ENCODE measurements at regions not wholly inside any gene's neighbourhood (a gene's known extent, or its start where the extent isn't known, plus 50 kb on each side); places are given as distances from the start of the nearest gene placed in this dataset.

- TF ChIP-seq CTCF (IDR thresholded peaks at IDR 0.05; ENCODE audit: insufficient read depth, low read length) (no peak), GABPA (IDR thresholded peaks at IDR 0.05; ENCODE audit: low read depth) (no peak), REST (IDR thresholded peaks at IDR 0.05; ENCODE audit: insufficient replicate concordance, low read depth) (no peak), POLR2AphosphoS5 (IDR thresholded peaks at IDR 0.05; ENCODE audit: low read depth) (no peak)
- no peak for DNase-seq (ENCODE audit: low read depth in 1 of 2, low spot score in 1 of 2)
These were observed 790.2 kb downstream of the PRELID2 start for GRCh38 chr5:145044970-145045369.

GRCh38 chr5:145028626-145029025 is 806.5 kb downstream of the PRELID2 start:
- Histone ChIP-seq H3K27ac (replicated peaks) (no peak overlapping the region), H3K27me3 (ENCODE audit: insufficient read depth, poor library complexity, severe bottlenecking) (no peaks in the 10 kb centered on the region), H3K4me3 (replicated peaks; ENCODE audit: insufficient read depth, low read length) (no peak overlapping the region)
- TF ChIP-seq CTCF (IDR thresholded peaks at IDR 0.05; ENCODE audit: insufficient read depth, low read length): no peak
- TF ChIP-seq SPI1 (IDR thresholded peaks at IDR 0.05; ENCODE audit: borderline replicate concordance, low read depth): no peak
- no peak for TF ChIP-seq REST (IDR thresholded peaks at IDR 0.05; ENCODE audit: insufficient replicate concordance, low read depth)
- TF ChIP-seq GABPA (IDR thresholded peaks at IDR 0.05; ENCODE audit: low read depth): no peak
- no peak for TF ChIP-seq POLR2AphosphoS5 (IDR thresholded peaks at IDR 0.05; ENCODE audit: low read depth)
- no peak for DNase-seq (ENCODE audit: low read depth in 1 of 2, low spot score in 1 of 2)

More at GRCh38 chr5:145044970-145045369, 790.2 kb downstream of the PRELID2 start:
- no peaks in the 10 kb centered on the region for H3K27me3 ChIP-seq (ENCODE audit: insufficient read depth, poor library complexity, severe bottlenecking)
- H3K4me3 ChIP-seq (replicated peaks; ENCODE audit: insufficient read depth, low read length): no peak overlapping the region
- H3K27ac ChIP-seq (replicated peaks): no peak overlapping the region

- H3K4me3 ChIP-seq (replicated peaks; ENCODE audit: insufficient read depth, low read length): no peak overlapping the region
- DNase-seq (ENCODE audit: low read depth in 1 of 2, low spot score in 1 of 2): no peak
- TF ChIP-seq CTCF (IDR thresholded peaks at IDR 0.05; ENCODE audit: insufficient read depth, low read length): no peak
- no peak for TF ChIP-seq REST (IDR thresholded peaks at IDR 0.05; ENCODE audit: insufficient replicate concordance, low read depth)
- TF ChIP-seq GABPA (IDR thresholded peaks at IDR 0.05; ENCODE audit: low read depth): no peak
- no peak for TF ChIP-seq POLR2AphosphoS5 (IDR thresholded peaks at IDR 0.05; ENCODE audit: low read depth)
- no peak for TF ChIP-seq SPI1 (IDR thresholded peaks at IDR 0.05; ENCODE audit: borderline replicate concordance, low read depth)
These were observed 807.9 kb downstream of the PRELID2 start for GRCh38 chr5:145027286-145027685.

More at GRCh38 chr5:145027286-145027685, 807.9 kb downstream of the PRELID2 start:
- Histone ChIP-seq H3K27ac (replicated peaks) (no peak overlapping the region), H3K27me3 (ENCODE audit: insufficient read depth, poor library complexity, severe bottlenecking) (no peaks in the 10 kb centered on the region)
